ENCODE measurements at regions not wholly inside any gene's neighbourhood (a gene's known extent, or its start where the extent isn't known, plus 50 kb on each side); places are given as distances from the start of the nearest gene placed in this dataset.
"Not testable (repeated sequence)": the region's sequence is repeated elsewhere in the genome, so short reads cannot be mapped to it uniquely, and the experiment has no call there.

GRCh38 chr7:65145008-65145407 is 138.5 kb upstream of the ERV3-1 start:
- not testable (repeated sequence) for DNase-seq

DNA sequence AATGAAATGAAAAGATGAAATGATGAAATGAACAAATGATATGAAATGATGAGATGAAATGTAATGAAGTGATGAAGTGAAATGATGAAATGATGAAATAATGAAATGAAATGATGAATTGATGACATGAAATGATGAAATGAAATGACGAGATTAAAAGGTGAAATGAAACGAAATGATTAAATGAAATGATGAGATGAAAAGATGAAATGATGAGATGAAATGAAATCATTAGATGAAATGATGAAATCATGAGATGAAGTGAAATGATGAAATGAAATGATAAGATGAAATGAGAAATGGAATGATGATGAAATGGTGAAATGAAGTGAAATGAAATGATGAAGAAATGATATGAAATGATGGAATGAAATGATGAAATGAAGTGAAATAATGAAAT is 138.1 kb upstream of the ERV3-1 start:
- not testable (repeated sequence) for DNase-seq

GRCh38 chr7:65144119-65144518 is 137.6 kb upstream of the ERV3-1 start:
- not testable (repeated sequence) for DNase-seq

DNA sequence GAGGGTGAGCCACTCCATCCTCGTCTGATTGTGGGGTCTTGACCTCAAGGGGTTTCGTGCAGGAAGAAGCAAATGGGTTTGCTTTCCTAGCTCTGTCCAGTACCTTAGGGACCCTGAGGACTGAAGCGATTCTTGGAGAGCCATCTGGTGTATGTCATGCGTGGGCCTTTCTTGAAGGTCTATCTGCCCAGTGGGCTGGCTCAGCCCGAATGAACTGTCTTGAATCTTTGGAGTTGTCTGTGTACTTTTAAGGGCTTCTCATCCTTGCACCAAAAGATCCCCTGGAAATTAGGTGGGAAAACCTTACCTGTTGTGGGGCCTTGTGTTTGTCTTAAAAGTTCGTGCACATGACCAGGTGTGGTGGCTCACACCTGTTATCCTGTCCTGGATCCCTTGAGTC is 135.4 kb upstream of the ERV3-1 start:
- DNase-seq, result not testable (repeated sequence)

DNA sequence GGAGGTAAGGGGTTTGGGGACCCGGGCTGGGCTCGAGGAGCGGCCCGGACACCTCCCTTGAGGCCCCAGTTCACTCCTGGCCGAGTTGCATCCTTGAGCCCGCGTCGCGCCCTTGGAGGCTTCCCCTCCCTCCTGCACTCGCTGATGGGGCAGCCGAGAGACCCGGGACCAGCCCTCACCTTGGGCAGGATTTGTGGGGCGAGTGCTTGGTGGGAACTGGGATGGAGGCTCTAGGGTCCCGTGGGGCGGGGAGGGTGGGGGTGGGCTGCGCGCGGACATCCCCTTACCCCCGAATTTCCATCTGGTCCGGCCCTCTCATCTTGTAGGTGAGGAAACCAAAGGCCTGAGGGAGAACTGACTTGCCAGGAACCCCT is 134.9 kb upstream of the ERV3-1 start:
- not testable (repeated sequence) for DNase-seq

- DNase-seq, result not testable (repeated sequence)
Observed at GRCh38 chr7:65140543-65141404, 134.3 kb upstream of the ERV3-1 start.

DNA sequence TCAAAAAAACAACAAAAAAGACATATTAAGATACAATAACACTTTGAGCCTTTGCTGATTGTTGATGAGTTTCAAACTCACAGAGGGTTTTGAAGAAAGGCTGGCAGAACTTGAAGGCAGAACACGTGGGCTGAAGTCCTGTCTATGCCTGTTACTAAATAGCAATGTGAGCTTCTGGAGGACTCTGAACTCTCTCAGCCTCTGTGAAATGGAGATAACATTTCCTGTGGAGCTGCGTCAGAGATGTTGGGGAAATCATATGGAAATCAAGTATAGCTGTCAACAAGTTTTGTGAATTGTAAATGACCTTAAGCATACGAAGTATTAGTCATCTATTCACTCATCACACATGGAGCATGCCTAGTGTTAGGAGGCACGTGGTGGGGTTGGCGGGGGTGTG is 130.4 kb upstream of the ERV3-1 start:
- DNase-seq, result not testable (repeated sequence)

GRCh38 chr7:65133087-65133486 is 126.6 kb upstream of the ERV3-1 start:
- DNase-seq, result not testable (repeated sequence)

- not testable (repeated sequence) for DNase-seq
Observed at GRCh38 chr7:65132256-65132655, 125.8 kb upstream of the ERV3-1 start.

DNA sequence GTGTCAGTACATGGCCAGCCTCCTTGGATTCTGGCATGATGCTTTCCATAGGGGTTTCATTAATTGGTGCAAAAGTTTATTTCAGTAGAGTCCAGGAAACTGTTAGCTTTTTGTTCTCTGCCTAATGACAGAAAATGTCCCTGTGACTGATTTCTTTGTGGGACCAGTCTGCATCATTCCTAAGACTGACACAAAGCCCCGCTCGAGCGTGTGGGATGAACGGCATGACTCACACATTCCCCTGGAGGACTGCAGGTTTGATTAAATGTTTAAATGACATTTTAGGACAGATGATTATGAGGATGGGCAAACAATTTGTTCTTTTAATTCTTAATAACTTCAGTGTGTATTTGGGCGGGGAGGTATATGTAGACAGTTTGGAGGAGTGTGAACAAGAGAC is 120.9 kb upstream of the ERV3-1 start:
- DNase-seq, result not testable (repeated sequence)

GRCh38 chr7:65124600-65124999 is 118.1 kb upstream of the ERV3-1 start:
- not testable (repeated sequence) for DNase-seq

GRCh38 chr7:65105650-65106203 is 99.2 kb upstream of the ERV3-1 start:
- not testable (repeated sequence) for DNase-seq

DNA sequence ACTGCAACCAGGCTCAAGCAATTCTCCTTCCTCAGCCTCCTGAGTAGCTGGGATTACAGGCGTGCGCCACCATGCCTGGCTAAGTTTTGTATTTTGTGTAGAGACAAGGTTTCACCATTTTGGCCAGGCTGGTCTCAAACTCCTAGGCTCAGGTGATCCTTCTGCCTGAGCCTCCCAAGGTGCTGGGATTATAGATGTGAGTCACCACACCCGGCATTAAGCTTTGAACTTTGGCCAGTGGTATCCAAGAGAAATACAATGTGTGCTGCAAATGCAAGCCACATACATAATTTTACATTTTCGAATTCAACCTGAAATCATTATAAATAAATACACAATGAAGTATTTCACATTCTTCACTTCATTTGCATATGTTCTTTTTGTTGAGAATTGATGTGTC is 94.0 kb upstream of the ERV3-1 start:
- not testable (repeated sequence) for DNase-seq

DNA sequence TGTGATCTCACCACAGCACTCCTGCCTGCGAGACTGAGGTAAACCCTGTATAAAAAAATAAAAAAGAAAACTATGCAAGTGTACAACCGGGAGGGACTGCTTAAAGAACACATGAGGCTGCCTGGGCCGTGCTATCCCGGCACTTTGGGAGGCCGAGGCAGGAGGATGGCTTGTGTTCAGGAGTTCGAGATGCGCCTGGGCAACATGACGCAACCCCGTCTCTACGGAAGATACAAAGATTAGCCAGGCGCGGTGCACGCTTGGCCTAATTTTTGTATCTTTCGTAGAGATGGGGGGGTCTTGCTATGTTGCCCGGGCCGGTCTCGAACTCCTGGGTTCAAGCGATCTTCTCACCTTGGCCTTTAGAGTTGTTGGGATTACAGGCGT is 75.2 kb upstream of the ERV3-1 start:
- DNase-seq, result not testable (repeated sequence)

DNA sequence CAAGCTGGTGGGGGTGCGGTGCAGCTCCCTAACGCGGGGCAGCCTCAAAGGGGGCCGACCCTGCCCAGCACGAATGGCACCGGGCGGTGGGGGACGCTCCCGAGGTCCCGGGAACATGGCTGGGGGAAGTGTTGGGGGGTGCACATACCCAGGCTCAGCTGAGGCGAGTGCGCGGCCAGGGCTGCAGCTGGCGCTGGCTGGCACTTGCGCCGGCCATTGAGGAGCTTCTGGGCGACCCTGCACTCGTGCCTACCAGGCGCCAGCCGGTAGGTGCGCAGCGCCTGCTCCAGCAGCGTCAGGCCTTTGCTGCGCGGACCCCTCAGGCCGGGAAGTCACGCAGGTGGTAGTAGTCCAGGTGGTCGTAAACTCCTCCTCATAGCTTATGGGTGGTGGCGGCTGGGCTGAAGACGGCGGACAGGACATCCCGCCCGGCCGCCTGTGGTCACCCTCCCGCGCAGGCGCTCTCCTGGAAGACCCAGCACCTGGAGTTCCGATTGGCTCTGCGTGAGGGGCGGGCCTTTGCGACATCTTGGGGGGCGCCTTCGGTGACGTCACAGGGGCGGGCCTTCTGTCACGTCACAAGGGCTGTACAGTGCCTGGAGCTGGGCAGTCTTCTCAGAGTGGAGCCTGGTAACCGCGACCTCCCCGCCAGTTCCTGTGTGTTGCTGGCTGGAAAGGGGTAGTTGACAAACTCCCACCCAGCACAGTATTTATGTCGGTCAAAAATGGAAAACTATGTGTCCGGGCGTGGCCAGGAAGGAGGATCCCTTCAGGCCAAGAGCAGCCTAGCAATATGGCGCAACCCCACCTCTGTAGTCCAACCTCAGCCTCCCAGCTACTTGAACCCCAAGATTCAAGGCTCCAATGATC is 74.5 kb upstream of the ERV3-1 start:
- peak; percentile 86 for DNase-seq

DNA sequence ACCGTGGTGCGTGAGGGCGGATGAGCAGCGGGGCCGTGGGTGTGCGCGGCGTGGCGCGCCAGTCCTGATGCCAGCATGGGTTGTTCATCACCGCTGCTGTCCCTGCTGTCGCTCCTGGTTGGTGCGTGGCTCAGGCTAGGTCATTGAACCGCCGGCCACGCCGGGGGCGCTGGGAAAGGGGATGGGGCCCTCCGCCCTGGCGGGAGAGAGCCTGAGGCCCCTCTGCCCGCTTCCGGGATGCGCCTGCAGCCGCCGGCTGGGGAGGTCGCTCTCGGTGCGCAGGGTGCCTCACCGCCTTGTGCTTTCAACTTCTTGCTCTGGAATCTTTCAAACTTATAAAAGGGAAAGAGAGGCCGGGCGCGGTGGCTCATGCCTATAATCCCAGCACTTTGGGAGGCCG is 68.5 kb upstream of the ERV3-1 start:
- not testable (repeated sequence) for DNase-seq

DNA sequence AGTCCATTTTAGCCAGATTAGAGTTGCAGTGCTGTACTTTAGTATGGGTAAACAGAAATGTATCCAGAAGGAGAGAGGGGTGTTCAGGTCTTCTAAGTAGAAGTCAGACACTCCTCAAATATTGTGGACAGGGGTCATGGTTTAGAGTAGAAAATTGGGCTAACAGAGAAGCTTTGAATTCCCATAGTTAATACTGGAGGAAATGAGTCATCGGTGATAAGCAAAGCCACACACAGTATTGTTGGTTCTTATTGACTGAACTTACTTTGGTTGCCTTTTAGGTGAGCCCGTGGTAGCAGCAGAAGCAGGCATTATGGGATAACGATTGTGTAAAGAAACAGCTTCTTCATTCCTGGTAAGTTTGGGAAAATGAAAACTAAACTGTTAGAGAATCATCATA is 66.7 kb upstream of the ERV3-1 start:
- DNase-seq, result not testable (repeated sequence)

DNA sequence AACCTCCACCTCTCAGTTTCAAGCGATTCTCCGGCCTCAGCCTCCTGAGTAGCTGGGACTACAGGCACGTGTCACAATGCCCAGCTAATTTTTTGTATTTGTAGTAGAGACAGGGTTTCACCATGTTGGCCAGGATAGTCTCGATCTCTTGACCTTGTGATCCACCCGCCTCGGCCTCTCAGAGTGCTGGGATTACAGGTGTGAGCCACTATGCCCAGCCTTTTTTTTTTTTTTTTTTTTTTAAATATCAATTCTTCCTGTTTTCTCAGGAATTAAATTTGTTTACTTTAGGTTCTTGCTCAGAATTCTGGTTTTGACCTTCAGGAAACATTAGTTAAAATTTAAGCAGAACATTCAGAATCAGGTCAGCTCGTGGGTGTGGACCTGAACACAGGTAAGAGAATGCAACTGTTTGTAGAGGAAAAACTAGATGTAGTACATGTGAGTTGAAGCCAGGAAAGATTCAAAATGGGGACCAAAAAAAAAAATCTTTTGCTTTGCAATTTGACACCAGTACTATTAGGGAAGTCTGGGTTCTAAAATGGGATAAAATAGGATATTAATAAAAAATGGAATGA is 65.5 kb upstream of the ERV3-1 start:
- not testable (repeated sequence) for DNase-seq

- DNase-seq, result not testable (repeated sequence)
Observed at GRCh38 chr7:65069476-65069875, 63.0 kb upstream of the ERV3-1 start.

- DNase-seq, result not testable (repeated sequence)
Observed at GRCh38 chr7:65062566-65062965, 56.1 kb upstream of the ERV3-1 start.

- DNase-seq, result not testable (repeated sequence)
Observed at GRCh38 chr7:65059247-65059646, 52.8 kb upstream of the ERV3-1 start.

Measured in stimulated activated CD4-positive, alpha-beta T cell treated with anti-CD3 and anti-CD28 coated beads, Interleukin-1b, Interleukin-23, amount 100 ng/mL, for 48 hours (primary cell).